AG20443 (cell line): ENCODE measurements at regions not wholly inside any gene's neighbourhood (a gene's known extent, or its start where the extent isn't known, plus 50 kb on each side); places are given as distances from the start of the nearest gene placed in this dataset.
"Not testable (repeated sequence)": the region's sequence is repeated elsewhere in the genome, so short reads cannot be mapped to it uniquely, and the experiment has no call there.

Experiments
- DNase-seq: peaks from one replicate; pipeline ENCODE4 v3.0.0; 2012; ENCODE audit warnings: low spot score, mixed read lengths

DNA sequence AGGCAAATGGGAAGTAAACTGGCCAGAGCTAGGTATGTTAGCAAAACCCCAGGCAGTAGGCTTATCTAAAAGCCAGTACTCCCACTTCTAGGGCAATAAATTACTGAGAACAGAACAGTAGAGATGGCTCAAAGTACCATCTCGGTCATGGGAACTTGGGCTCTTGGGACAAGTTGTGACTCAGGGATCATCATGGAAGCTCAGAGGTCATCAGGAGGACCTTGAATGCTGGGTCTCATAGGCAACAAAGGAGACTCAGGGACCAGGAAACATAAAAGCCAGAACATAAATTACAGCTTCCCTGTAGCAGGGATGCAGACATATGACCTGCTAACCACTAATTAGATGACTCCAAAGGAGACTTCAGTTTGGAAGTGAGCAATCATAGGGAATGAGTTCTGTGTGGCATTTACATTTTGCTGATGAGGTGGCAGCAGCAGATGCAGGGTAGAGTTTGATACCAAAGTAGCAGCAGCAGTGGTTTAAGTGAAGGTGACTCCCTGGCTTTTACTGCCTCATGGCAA is 97.6 kb upstream of the SCAF11 start:
- DNase-seq: no peak

DNA sequence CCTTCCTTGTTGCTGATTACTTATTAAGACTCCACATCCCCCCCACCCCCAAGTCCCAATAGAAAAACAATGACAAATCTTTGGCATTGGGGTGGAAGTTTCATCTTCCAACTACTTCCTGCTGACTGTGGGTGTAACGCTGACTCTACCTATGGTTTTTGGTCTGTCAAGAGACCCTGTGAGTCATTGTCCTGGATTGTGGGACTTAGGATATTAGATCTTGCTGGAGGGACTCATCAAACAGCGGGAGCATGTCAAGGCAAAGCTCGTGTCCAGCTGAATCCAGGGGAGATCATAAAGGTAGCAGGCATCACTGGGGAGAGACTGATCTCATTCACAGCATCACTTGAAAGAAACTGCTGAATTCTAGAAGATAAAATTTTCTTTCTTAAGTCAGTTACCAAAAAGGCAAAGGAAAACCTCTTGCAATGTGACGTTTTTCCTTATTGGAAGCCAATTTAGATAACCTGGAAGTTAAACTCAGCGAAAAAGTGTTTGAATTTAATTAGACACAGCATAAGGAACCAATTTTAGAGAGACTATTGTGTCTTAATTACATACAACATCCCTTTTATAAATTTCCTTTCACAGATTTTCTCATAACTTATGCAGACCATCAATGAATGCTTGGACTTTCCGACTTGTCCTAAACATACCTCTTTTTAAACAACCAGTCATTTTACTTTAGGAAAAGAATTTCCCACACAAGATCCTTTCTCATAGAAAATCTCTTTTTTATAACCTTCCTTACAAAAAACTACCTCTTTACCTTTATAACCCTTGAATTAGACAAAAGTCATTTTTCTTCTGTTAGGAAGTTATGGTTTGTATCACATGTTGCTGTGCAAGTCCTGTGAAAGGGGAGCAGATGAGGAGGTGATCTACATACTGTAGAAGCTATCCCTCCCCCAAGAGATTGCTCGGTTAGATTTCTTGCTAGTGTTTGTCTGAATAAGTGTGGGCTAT is 94.6 kb upstream of the SCAF11 start:
- no peak for DNase-seq

DNA sequence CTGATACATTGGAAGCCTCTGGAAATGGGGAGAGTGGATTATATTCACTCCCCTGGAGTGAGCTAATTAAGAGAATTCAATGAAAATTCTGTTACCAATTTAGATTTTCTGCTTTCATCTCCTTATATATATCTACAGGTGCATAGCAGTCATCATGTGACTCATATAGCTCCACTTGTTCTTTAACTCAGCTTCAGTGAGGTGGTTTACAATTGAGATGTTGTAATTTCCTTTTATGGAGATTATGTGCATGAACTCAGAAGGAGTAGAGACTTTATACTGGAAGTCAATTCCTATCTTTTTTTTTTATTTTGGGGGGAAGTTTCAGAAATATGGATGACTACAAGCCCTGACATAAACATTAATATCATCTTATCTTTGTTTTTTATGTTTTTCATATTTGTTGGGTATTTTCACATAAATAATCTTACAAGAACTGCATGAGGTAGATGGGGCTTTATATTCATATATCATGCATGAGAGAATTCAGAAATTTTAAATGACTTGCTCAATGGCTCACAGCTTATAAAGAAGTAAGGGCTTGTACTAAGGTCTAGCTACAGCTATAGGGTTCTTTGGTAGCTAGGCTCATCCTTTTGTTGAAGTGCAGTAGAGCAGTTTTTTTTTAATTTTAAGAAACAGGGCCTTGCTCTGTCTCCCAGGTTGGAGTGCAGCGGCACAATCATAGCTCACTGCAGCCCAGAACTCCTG is 92.3 kb upstream of the SCAF11 start:
- DNase-seq: no peak

DNA sequence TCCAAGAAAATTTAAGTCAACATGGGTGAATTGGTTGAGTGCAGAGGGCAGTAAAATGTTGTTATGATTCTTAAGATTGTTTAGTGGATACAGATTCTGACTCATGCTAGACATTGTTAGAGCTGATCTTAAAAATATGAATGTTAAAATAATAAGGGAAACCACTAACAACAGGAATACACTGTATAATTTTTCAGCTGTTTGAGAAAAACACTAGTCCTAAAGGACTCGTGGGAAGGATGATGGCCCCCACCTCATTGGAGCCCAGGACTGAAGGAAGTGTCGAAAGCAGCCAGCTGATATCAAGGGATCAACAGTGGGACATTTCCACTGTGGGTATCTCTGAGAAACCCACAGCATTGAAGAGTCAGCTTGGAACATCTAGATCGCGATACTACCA is 82.9 kb upstream of the SCAF11 start:
- DNase-seq: no peak

DNA sequence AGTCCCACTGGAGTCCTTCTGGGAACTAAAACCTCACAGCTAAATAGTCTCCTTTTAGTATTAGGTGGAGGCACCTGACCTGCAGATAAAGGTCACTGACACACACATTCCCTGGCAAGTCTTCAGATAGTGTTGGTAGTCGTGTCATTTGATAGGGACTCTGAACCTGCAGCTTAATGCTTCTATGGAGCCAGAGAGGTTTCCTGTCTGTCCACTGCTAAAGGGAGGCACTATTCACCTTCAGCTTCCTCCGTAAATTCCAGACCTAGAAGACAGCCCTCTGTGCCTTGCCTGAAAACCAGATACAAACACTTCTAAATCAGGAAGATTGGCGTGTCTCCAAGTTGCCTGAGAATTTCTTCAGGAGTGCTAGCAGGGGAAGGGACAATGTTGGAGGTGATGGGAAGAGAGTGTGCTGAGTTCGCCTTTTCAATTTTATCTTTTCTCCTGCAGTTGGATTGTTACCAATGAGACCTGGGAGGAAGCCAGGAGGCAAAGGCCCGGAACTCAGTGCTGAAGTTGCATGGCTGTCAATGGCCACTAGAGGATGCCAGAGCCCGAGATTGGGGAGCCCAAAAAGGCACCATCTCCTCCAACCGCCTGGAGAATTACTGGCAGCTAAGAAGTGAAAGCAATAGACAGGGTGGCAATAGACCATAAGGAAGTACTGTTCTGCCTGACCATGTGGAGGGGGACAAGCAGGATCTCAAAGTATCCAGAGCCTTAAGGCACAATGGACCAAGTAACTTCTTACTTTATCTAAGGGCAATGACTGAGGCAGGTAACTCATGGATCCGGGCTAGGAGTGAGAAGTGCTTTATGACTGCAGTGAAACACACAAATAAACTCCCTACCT is 81.6 kb upstream of the SCAF11 start:
- DNase-seq: peak; percentile 90

DNA sequence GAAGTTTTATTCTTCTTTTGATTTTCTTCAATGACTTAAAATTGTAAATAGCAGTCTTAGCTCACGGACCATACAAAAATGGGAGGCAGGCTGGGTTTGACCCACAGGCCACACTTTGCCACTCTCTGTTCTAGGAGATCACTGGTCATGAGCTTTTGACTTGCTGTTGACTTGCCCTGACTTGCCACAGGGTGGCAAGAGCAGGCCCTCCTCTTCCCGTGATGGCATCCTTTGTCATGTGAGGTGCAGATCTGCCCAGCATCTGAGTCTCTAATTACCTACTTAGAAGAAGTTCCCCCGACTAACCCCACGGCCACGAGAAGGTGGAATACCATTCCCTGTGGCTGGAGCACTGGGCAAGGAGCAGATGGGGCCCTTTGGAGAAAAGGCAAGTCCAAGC is 81.0 kb upstream of the SCAF11 start:
- DNase-seq: no peak

DNA sequence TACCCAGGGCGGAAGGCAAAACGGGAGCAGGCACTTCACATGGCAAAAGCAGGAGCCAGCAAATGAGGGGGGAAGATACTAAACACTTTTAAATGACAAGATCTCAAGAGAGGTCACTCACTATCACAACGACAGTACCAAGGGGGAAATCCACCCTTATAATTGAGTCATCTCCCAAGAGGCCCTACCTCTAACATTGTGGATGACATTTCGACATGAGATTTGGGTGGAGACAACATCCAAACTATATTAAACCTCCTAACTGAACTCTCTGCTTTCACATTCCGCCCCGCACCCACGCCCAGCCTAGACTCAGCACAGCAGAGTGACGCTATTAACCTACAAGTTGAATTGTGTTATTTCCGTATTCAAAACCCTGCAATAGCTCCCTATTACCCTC is 76.7 kb upstream of the SCAF11 start:
- DNase-seq: no peak

DNA sequence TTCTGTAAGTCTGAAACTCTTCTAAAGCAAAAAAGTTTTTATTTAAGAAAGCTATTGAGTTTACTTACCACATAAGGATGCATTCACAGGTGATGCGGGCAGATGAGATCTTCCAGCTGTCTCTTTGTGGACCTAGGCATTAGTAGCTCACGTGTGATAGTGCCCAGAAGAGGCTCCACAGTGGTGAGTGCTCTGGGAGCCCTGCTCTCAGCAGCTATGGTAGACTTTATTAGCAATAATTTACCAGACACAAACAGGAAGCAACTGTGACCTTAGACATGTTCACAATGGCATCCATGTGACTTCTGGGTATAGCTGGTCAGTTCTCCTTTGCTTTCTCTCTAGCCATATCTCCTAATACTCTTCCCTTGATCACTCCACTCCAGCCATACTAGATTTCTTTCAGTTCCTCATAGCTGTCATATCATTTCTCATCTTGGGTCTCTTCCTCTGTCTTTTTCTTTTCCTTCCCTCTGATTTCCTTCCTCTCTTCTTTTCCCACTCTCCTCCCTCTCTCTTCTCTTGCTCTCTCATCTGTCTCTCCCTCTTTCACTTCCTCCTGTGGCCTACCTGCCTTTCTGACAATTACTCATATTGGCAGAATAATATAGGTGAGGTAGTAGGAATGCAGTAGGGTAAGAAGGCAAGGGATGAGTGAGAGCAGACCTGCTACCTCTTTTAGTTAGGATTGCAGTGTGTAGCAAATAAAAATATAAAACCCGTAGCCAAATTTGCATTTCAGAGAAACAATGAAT is 75.2 kb upstream of the SCAF11 start:
- DNase-seq: no peak

DNA sequence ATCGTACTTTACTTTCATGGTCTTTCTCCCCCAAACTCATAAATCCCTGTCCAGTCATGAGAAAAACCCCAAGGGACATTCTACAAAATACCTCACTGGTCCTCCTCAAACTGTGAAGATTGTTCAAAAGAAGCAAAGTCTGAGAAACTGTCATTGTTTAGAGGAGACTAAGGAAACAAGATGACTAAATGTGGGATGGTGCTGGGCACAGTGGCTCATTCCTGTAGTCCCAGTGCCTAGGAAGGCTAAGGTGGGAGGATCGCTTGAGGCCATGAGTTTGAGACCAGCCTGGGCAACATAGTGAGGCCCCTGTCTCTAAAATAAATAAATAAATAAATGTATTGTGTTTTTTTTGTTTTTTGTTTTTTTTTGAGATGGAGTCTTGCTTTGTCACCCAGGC is 74.2 kb upstream of the SCAF11 start:
- no peak for DNase-seq

DNA sequence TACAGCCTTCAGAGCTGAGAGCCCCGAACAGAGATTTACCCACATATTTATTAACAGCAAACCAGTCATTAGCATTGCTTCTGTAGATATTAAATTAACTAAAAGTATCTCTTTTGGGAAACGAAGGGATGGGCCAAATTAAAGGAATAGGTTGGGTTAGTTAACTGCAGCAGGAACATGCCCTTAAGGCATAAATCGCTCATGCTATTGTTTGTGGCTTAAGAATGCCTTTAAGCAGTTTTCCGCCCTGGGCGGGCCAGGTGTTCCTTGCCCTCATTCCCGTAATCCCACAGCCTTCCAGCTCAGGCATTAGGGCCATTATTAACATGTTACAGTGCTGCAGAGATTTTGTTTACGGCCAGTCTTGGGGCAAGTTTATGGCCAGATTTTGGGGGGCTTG is 68.3 kb upstream of the SCAF11 start:
- not testable (repeated sequence) for DNase-seq

DNA sequence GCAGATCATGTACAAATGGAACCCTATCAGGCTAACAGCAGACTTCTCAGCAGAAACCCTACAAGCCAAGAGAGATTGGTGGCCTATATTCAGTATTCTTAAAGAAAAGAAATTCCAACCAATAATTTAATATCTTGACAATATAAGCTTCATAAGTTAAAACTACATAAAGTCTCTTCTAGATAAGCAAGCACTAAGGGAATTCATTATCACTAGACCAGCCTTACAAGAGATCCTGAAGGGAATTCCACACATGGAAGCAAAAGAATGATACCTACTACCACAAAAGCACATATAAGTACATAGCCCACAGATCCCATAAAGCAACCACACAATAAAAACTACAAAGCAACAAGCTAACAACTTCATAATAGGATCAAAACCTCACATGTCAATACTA is 60.4 kb upstream of the SCAF11 start:
- no peak for DNase-seq

DNA sequence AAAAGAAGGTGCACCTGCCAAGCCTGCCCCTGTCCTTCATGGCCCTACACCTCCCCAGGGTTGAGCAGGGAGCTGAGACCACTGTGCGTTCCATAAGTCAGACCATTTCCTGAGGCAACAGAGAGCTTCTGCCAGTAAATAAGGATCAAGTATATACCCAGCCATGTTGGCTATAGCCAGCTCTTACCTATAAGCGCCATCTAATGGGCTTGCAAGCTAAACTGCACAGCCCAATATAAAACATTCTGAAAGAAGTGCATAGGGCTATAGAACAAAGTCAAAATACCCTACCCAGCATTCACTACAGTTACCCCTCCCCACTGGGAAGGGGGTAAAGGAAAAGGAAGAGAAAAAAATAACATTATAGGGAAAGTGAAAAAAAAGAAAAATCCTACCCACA is 59.3 kb upstream of the SCAF11 start:
- no peak for DNase-seq

DNA sequence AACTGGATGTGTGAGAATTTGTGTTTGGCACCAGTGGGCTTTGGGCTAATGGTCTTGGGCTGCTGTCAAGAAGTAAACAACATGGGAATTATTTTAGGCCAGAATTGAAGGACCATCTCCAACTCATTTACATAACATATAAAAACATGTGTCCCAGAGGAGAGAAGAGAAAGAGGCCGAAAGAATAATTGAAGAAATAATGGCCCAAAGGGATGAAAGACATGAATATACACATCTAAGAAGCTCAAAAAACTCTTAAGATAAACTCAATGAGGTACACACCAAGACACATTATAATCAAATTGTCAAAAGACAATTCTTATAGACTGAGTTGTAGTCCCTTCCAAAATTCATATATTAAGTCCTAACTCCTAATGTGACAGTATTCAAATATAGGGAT is 56.1 kb upstream of the SCAF11 start:
- no peak for DNase-seq

DNA sequence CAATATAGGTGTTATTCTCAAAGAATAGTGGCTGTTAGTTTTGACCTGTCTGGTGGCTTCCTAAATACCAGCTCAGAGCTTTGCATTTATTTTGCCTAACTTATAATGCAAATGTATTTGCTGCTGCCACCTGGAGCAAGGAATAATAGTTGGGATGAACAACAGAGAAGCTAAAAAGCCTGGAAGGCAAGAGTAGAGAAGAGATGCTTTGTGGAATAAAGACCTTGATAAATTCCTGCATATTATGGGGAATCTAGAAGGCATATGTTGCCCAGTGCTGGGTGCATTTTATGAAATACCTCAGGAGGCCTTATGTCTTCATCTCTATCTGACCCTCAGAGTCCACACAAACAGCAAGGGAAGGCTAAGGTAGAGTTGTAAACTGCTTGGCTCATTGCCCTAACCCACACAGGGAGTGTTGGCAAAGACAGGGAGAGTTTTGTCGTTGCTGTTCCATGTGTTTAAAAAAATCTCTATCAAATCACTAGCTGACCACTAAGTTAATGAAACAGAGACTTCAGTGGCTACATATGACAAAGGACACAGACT is 53.7 kb upstream of the SCAF11 start:
- DNase-seq: no peak
